A673 (cell line): ENCODE measurements at regions not wholly inside any gene's neighbourhood (a gene's known extent, or its start where the extent isn't known, plus 50 kb on each side); places are given as distances from the start of the nearest gene placed in this dataset.

Experiments
- EZH2 ChIP-seq: fragments of 200-600 bp; sonication (generic); IDR thresholded peaks from 2 replicates; pipeline ENCODE4 v1.6.1; 2017; ENCODE audit warnings: borderline replicate concordance, low read depth, mild to moderate bottlenecking, mixed read lengths, antibody characterized with exemption, low read length; ENCODE audit not compliant: poor library complexity, severe bottlenecking
- TF ChIP-seq, protein P1 (sequence below): fragments of 300-800, 200-600 bp; sonication (generic); conservative IDR thresholded peaks from 2 replicates; pipeline ENCODE4 v1.5.1; 2017; ENCODE audit warnings: low read depth, mild to moderate bottlenecking, antibody characterized with exemption, low read length, moderate library complexity, mixed read lengths

DNA sequence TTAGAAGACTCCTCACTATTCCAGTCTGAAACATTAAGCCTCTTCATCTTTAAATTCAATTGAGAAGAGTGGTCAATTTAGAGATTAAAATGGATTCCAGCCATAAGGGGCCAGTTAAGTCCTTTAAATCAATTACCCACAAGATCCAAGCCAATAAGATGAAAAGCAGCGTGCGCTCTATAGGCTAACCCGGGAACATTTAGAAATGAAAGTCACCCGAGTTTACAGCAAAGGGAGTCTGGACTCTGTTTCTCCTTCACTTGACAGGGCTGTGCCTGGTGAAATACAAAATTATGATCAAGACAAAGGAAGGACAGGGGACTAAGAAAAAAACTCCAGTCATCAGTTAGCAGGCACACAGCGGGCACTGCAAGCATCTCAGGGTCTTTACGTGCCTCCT is 393.7 kb downstream of the QKI start:
- TF ChIP-seq, protein P1, sequence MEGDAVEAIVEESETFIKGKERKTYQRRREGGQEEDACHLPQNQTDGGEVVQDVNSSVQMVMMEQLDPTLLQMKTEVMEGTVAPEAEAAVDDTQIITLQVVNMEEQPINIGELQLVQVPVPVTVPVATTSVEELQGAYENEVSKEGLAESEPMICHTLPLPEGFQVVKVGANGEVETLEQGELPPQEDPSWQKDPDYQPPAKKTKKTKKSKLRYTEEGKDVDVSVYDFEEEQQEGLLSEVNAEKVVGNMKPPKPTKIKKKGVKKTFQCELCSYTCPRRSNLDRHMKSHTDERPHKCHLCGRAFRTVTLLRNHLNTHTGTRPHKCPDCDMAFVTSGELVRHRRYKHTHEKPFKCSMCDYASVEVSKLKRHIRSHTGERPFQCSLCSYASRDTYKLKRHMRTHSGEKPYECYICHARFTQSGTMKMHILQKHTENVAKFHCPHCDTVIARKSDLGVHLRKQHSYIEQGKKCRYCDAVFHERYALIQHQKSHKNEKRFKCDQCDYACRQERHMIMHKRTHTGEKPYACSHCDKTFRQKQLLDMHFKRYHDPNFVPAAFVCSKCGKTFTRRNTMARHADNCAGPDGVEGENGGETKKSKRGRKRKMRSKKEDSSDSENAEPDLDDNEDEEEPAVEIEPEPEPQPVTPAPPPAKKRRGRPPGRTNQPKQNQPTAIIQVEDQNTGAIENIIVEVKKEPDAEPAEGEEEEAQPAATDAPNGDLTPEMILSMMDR, result no peak
- no peak for TF ChIP-seq EZH2
